ENCODE measurements at regions not wholly inside any gene's neighbourhood (a gene's known extent, or its start where the extent isn't known, plus 50 kb on each side); places are given as distances from the start of the nearest gene placed in this dataset.

DNA sequence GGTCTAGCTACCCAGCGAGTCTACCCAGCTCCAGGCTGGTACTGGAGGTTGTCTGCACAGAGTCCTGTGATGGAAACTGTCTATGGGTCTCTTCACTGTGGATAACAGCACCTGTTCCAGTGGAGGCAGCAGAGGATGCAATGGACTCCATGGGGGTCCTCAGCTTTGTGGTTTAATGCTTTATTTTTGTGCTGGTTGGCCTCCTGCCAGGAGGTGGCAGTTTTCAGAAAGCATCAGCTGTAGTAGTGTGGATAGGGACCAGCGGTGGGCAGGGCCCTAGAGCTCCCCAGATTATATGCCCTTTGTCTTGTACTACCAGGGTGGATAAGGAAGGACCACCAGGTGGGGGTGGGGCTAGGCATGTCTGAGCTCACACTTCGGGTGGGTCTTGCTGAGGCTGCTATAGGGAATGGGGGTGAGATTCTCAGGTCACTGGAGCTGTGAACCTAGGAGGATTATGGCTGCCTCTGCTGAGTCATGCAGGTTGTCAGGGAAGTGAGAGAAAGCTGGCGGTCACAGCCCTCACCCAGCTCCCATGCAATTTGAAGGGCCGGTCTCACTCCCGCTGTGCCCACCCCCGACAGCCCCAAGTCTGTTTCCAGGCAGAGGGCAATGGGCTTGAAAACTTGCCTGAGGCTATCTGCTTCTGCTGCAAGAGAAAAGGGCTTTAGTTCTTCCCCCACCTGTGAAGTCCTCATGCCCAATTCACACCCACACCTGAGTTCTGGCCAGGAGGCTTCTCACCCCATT is 397.1 kb downstream of the TLE1 start:
- no peaks in the 10 kb centered on the region for H3K4me1 ChIP-seq (ENCODE audit: control insufficient read depth, low read length)
- H3K27ac ChIP-seq (ENCODE audit: low read depth, low read length), result no peak overlapping the region
- H3K9me3 ChIP-seq (ENCODE audit: control insufficient read depth, insufficient read depth, low read length), result no peaks in the 10 kb centered on the region
- no peaks in the 10 kb centered on the region for H3K9me2 ChIP-seq (replicated peaks; ENCODE audit: control insufficient read depth, low read length)
- no peaks in the 10 kb centered on the region for H3K36me3 ChIP-seq (ENCODE audit: control insufficient read depth, low read length)
- H3F3A ChIP-seq (ENCODE audit: control insufficient read depth, insufficient read depth), result no peaks in the 10 kb centered on the region
- no peak overlapping the region for H3K4me2 ChIP-seq (ENCODE audit: low read length)
- H4K20me1 ChIP-seq (ENCODE audit: control insufficient read depth, insufficient read depth, low read depth, low read length), result no peaks in the 10 kb centered on the region
- no peak for TF ChIP-seq EZH2phosphoT487 (IDR thresholded peaks at IDR 0.05; ENCODE audit: borderline replicate concordance, low read length)
- TF ChIP-seq, protein P1, sequence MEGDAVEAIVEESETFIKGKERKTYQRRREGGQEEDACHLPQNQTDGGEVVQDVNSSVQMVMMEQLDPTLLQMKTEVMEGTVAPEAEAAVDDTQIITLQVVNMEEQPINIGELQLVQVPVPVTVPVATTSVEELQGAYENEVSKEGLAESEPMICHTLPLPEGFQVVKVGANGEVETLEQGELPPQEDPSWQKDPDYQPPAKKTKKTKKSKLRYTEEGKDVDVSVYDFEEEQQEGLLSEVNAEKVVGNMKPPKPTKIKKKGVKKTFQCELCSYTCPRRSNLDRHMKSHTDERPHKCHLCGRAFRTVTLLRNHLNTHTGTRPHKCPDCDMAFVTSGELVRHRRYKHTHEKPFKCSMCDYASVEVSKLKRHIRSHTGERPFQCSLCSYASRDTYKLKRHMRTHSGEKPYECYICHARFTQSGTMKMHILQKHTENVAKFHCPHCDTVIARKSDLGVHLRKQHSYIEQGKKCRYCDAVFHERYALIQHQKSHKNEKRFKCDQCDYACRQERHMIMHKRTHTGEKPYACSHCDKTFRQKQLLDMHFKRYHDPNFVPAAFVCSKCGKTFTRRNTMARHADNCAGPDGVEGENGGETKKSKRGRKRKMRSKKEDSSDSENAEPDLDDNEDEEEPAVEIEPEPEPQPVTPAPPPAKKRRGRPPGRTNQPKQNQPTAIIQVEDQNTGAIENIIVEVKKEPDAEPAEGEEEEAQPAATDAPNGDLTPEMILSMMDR (IDR thresholded peaks at IDR 0.05; ENCODE audit: low read depth, low read length, poor library complexity, severe bottlenecking), result no peak
- no peaks in the 10 kb centered on the region for H3K79me2 ChIP-seq (ENCODE audit: control insufficient read depth, low read length)
- H3K27me3 ChIP-seq (ENCODE audit: control insufficient read depth, low read length), result no peaks in the 10 kb centered on the region
- no peak overlapping the region for H3K4me3 ChIP-seq (ENCODE audit: low read length)

DNA sequence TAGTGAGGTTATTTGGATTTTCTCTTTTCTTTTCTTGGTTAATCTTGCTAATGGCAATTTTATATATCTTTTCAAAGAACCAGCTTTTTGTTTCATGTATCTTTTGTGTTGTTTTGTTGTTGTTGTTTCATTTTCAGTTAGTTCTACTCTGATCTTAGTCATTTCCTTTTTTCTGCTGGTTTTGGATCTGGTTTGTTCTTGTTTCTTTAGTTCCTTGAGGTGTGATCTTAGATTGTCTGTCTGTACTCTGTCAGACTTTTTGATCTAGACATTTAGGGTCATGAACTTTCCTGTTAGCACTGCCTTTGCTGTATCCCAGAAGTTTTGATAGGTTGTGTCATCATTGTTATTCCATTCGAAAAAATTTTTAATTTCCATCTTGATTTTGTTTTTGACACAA is 399.7 kb downstream of the TLE1 start:
- H3K27ac ChIP-seq (ENCODE audit: low read depth, low read length), result no peak overlapping the region
- no peaks in the 10 kb centered on the region for H3K4me1 ChIP-seq (ENCODE audit: control insufficient read depth, low read length)
- H3K9me3 ChIP-seq (ENCODE audit: control insufficient read depth, insufficient read depth, low read length), result no peaks in the 10 kb centered on the region
- H3K4me2 ChIP-seq (ENCODE audit: low read length), result no peak overlapping the region
- TF ChIP-seq EZH2phosphoT487 (IDR thresholded peaks at IDR 0.05; ENCODE audit: borderline replicate concordance, low read length), result no peak
- TF ChIP-seq, protein P1 (IDR thresholded peaks at IDR 0.05; ENCODE audit: low read depth, low read length, poor library complexity, severe bottlenecking), result no peak
- no peaks in the 10 kb centered on the region for H3K36me3 ChIP-seq (ENCODE audit: control insufficient read depth, low read length)
- H3K27me3 ChIP-seq (ENCODE audit: control insufficient read depth, low read length), result no peaks in the 10 kb centered on the region
- no peaks in the 10 kb centered on the region for H3F3A ChIP-seq (ENCODE audit: control insufficient read depth, insufficient read depth)
- H3K9me2 ChIP-seq (replicated peaks; ENCODE audit: control insufficient read depth, low read length), result no peaks in the 10 kb centered on the region
- H4K20me1 ChIP-seq (ENCODE audit: control insufficient read depth, insufficient read depth, low read depth, low read length), result no peaks in the 10 kb centered on the region
- H3K79me2 ChIP-seq (ENCODE audit: control insufficient read depth, low read length), result no peaks in the 10 kb centered on the region
- H3K4me3 ChIP-seq (ENCODE audit: low read length), result no peak overlapping the region

DNA sequence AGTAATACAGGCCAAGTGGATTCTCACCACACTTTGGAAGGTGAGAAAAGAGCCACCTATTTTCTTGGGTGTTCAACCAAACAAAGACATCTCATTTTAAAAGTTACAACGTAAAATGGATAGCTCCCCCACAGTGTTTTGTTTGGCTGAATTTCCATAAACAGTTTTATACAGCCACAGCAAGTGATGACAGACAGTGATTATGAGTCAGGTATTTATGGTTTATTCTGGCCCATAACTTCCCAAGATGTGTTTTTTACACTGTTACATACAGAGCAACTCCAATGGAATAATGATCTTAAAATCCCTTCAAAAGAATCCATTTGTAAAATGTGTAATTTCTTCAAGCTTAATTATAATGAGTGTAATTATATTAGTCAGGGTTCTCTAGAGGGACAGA is 421.3 kb downstream of the TLE1 start:
- Histone ChIP-seq H3K27me3 (ENCODE audit: control insufficient read depth, low read length) (no peaks in the 10 kb centered on the region), H3K4me1 (ENCODE audit: control insufficient read depth, low read length) (no peaks in the 10 kb centered on the region), H3K27ac (ENCODE audit: low read depth, low read length) (no peak overlapping the region), H3K36me3 (ENCODE audit: control insufficient read depth, low read length) (no peaks in the 10 kb centered on the region), H3K4me3 (ENCODE audit: low read length) (no peak overlapping the region), H3K4me2 (ENCODE audit: low read length) (no peak overlapping the region), H3F3A (ENCODE audit: control insufficient read depth, insufficient read depth) (no peaks in the 10 kb centered on the region), H3K9me2 (replicated peaks; ENCODE audit: control insufficient read depth, low read length) (no peaks in the 10 kb centered on the region), H3K79me2 (ENCODE audit: control insufficient read depth, low read length) (no peaks in the 10 kb centered on the region), H3K9me3 (ENCODE audit: control insufficient read depth, insufficient read depth, low read length) (no peaks in the 10 kb centered on the region), H4K20me1 (ENCODE audit: control insufficient read depth, insufficient read depth, low read depth, low read length) (no peaks in the 10 kb centered on the region)
- TF ChIP-seq EZH2phosphoT487 (IDR thresholded peaks at IDR 0.05; ENCODE audit: borderline replicate concordance, low read length), result no peak

DNA sequence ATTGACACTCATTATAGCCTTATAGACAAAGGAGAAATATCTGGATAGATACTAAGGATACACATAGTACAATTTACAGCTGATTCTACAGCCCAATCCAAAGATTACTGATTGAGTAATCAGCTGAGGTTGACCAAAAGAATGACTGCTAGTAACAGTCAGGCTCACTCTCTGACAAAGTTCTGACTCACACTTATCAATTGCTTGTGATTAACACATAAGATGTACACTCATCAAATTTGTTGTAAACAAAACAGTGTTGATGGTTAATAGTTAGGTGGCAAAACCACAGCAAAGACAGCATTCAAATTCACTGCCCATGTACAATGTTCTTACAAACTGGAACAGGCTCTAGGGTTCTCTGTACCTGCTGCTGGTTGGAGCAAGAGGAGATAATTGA is 422.7 kb downstream of the TLE1 start:
- Histone ChIP-seq H3K36me3 (ENCODE audit: control insufficient read depth, low read length) (no peaks in the 10 kb centered on the region), H3K79me2 (ENCODE audit: control insufficient read depth, low read length) (no peaks in the 10 kb centered on the region), H4K20me1 (ENCODE audit: control insufficient read depth, insufficient read depth, low read depth, low read length) (no peaks in the 10 kb centered on the region), H3F3A (ENCODE audit: control insufficient read depth, insufficient read depth) (no peaks in the 10 kb centered on the region), H3K4me2 (ENCODE audit: low read length) (no peak overlapping the region), H3K9me2 (replicated peaks; ENCODE audit: control insufficient read depth, low read length) (no peaks in the 10 kb centered on the region), H3K27ac (ENCODE audit: low read depth, low read length) (no peak overlapping the region), H3K9me3 (ENCODE audit: control insufficient read depth, insufficient read depth, low read length) (no peaks in the 10 kb centered on the region), H3K27me3 (ENCODE audit: control insufficient read depth, low read length) (no peaks in the 10 kb centered on the region), H3K4me3 (ENCODE audit: low read length) (no peak overlapping the region), H3K4me1 (ENCODE audit: control insufficient read depth, low read length) (no peaks in the 10 kb centered on the region)
- TF ChIP-seq EZH2phosphoT487 (IDR thresholded peaks at IDR 0.05; ENCODE audit: borderline replicate concordance, low read length), result no peak
- TF ChIP-seq, protein P1 (IDR thresholded peaks at IDR 0.05; ENCODE audit: low read depth, low read length, poor library complexity, severe bottlenecking), result no peak
